Activated CD8-positive, alpha-beta memory T cell treated with anti-CD3 and anti-CD28 coated beads for 4 hours (primary cell): ENCODE measurements at regions not wholly inside any gene's neighbourhood (a gene's known extent, or its start where the extent isn't known, plus 50 kb on each side); places are given as distances from the start of the nearest gene placed in this dataset.

ENCODE experiments used
- DNase-seq, 2 donors: peaks; one replicate each; pipeline ENCODE4 v3.0.0-alpha.2; 2020; ENCODE audit warnings: low read depth in 2 of 2

- no peak for DNase-seq
Observed at GRCh38 chr1:229062135-229062534, 208.8 kb upstream of the RAB4A start.

- DNase-seq: no peak
Observed at GRCh38 chr1:229063154-229063773, 207.6 kb upstream of the RAB4A start.

DNA sequence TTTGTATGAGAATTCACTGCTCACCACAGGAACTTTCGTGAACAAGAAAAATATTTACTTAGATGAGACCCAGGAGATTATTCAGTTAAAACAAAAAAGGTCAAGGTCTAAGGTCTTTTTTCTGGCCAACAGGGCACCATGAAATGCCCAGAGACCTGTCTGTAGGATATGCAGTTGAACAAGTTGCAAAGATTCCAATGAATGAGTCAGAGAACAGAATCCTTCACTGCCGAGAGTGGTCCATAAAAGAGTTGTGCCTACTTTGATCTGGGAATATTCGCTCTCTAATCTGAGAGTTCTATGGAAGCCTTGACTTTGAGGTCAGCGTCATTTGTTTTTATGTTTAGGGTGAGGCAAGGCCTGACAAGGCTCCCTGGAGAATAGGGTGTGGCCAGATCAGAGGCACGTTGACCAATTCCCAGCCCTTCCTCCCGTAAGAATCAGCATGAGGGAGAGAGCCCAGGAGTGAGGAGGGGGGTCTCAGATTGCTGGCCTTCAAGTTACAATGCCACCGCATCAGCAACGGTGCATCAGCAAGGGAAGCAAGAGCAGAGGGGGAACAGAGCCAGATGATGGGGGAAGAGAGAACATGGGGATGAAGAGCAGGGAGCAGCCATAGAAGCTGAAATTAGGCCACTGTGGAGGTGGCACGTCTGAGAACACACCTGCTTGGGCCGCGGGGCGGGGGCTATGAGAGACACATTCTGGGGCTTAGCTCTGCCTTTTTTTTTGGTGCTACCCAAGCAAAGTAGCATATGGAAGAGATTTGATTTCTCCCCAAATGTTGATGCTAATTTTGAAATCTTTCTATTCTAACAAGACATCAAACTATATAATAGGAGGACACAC, 206.4 kb upstream of the RAB4A start:
- no peak for DNase-seq

GRCh38 chr1:229065613-229066012, 205.3 kb upstream of the RAB4A start:
- no peak for DNase-seq

DNA sequence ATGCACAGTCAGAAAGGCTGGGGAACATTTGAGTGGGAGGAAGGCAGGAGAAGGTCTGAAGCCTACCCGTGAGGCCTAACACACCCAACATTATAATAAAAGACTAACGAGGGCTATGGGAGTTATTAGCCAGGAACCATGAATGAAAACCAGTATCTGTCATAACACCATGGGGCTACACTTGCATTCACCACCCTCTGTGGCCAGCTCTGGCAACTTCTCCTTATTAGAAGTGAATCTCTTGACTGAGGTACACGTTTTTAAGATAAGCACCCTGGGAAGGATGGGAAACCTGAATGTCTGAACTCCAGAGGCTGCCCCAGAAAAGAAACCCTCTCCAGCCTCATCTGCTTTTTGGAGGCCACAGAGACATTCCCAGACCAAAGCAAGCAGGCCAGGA, 204.3 kb upstream of the RAB4A start:
- no peak for DNase-seq

DNA sequence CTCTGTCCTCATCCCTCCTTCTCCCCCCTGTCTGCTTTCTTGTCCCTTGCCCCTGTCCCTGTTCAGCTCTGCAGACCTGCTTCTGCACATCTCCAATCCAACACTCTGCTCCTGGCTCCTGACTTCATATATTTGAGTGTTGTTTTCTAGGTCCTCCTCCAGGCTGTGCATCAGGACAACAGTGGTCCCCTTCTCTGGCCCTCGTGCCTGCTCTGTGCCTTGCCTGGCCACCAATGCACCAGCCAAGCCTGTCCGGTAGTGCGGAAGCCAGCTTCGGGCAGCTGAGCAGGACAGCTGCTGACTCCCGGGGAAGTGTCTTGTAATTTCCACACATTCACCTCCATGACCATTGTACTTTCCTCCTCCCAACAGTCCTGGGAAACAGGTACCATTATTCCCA, 203.4 kb upstream of the RAB4A start:
- no peak for DNase-seq

DNA sequence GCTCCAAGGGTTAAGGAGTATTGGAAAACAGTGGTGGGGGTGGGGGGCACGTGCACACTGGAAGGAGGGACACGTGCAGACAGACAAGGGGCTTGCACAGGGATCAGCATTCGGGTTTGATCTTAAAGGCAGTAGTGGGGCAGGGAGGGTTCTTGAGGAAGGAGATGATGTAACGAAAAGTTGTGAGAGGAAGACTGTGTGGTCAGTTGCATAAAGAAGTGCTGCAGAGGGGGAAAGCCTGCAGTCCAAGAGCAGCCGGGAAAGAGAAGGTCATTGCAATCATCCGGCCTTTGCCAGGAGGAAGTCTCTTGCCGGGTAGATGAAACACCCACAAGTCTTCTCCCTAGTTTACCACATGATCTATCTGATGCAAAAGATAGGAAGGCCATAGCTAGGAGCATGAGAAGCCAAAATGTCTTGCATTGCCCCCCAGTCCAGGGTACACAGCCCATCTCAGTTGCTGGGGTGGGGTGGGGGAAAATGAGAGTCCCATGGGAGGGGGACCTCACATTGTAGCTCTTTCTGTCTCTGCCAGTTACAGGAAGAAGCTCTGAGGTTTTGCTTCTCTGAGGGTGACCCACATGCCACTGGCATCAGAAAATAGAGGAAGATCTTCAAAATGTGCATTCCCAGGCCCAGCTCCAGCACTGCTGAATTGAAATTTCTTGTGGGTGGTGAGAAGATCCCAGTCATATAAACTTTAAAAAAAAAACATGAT, 202.5 kb upstream of the RAB4A start:
- DNase-seq: no peak

DNA sequence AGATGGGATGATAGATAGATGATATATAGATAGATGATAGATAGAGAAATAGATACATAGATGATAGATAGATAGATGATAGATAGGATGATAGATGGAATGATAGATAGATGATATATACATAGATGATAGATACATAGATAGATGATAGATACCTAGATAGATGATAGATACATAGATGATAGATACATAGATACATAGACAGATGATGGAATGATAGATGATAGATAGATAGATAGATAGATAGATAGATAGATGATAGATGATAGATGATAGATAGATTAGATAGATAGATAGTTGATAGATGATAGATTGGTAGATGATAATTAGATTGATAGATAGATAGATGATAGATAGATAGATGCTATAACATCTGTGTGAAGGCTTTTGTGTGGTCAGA, 201.7 kb upstream of the RAB4A start:
- DNase-seq: no peak

GRCh38 chr1:229070168-229070567, 200.7 kb upstream of the RAB4A start:
- DNase-seq: no peak

- DNase-seq: no peak
Observed at GRCh38 chr1:229073251-229073650, 197.7 kb upstream of the RAB4A start.

GRCh38 chr1:229075217-229075616, 195.7 kb upstream of the RAB4A start:
- no peak for DNase-seq

DNA sequence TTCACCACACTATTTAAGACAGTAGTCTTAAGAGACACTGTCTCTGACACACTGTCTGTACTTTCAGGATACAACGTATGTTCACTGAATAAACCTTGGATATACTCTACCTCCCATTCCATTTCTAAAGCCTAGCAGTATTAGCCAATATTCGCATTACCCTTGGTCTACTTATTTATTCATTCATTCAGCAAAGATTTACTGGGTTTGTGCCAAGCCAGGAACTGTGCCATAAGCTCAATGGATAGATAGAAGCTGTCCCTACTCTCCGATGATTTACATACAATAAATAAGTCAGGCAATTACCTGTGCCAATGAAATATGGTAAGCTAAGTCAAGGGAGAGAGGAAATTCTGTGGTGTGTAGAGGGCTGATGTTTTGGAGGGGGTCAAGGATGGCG, 195.2 kb upstream of the RAB4A start:
- DNase-seq: no peak

DNA sequence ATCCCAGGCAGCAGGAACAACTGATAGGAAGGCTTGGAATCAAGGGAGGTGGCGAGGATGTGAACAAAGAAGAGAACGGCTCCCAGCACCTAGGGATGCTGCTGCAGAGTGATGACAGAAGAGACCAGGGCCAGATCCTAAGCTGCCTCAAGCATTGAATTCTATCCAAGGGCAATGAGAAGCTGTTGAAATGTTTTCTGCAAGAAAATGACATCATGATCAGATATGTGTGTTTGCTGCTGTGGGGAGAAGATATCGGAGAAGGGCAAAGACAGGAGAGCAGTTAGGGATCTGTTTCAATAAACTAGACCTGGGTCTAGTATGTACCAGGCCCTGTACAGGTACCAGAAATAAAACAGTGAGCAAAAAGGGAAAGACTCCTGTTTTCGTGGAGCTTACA, 194.7 kb upstream of the RAB4A start:
- DNase-seq: no peak

GRCh38 chr1:229079016-229079595, 191.8 kb upstream of the RAB4A start:
- DNase-seq: no peak

DNA sequence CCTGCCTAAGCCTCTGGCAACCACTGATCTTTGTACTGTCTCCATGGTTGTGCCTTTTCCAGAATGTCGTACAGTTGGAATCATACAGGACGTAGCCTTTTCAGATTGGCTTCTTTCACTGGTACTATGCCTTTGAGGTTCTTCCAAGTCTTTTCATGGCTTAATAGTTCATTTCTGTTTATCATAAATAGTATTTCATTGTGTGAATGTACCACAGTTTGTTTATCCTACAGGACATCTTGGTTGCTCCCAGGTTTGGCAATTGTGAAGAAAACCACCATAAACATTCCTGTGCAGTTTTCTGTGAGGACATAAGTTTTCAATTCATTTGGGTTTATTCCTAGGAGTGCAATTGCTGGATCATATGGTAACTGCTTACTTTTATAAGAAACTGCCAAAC, 190.6 kb upstream of the RAB4A start:
- no peak for DNase-seq

DNA sequence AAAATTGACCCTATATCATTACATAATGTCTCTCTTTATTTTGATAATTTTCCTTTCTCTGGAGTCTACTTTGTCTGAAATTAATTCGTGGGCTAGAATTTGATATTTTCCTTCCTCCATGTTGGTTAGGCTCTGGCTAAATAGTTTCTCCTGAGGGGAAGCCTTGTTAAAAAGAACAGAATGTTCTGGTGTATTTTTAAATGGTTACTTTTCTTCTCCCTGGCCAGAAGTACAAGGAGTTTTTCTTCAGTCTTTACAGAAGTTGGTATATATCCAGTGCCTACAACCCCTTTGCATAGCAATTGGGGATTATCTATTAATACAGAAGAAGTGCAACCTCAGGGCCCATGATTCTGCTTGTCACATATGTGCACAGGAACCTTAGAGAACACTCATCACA, 185.6 kb upstream of the RAB4A start:
- DNase-seq: no peak

DNA sequence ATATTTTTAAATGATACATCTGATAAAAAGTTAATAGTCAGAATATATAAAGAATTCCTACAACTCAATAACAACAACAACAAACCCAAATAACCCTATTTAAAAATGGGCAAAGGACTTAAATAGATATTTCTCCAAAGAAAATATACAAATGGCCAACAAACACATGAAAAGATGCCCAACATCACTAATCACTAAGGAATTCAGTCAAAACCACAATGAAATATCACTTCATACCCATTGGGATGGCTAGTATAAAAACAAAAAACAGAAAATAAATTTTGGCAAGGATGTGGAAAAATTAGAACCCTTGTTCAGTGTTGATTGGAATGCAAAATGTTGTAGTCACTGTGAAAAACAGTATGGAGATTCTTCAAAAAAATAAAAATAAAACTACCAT, 184.8 kb upstream of the RAB4A start:
- no peak for DNase-seq

DNA sequence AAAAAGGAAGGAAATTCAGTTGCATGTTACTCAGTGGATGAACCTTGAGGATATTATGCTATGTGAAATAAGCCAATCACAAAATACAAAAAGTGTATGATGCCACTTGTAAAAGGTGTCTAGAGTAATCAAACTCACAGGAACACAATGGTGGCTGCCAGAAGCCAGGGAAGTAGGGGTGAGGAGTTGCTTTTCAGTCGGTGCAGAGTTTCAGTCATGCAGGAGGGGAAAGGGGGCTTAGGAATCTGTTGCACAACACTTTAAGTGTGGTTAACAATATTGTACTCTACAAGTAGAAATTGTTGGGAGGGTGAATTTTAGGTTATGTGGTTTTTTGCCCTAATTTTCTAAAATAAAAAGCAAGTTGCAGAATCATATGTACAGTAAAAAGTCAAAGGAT, 184.2 kb upstream of the RAB4A start:
- no peak for DNase-seq

- no peak for DNase-seq
Observed at GRCh38 chr1:229087339-229087738, 183.6 kb upstream of the RAB4A start.

GRCh38 chr1:229087906-229088305, 183.0 kb upstream of the RAB4A start:
- DNase-seq: no peak

- DNase-seq: no peak
Observed at GRCh38 chr1:229088711-229089110, 182.2 kb upstream of the RAB4A start.

DNA sequence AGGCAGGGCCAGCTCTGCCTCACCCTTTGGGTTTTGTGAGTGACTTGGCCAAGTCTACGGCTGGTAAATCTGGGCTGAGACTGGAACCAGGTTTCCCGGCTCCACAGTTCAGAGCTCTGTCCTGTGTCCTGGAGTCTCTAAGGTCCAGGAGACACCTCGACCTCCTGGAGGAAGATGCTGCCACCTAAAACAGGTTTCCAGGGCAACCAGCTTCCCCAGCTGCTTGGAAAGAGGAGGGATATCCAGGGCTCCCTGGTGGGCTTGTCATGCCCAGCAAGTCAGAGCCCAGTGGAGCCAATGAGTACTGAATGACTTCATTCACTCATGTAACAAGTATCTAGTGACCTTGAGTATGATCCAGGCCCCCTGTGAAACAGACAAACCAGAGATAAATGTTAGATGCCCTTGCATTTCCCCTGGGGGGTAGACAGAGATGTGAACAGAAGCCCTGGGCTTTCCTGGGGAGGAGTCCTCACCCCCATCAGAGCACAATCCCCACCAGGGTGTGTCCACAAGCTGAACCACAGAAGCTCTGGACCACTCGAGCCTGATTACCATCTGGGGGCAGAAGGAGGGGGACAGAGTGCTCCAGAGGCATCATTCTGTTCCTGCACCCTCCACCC, 181.2 kb upstream of the RAB4A start:
- no peak for DNase-seq
